ENCODE measurements at regions not wholly inside any gene's neighbourhood (a gene's known extent, or its start where the extent isn't known, plus 50 kb on each side); places are given as distances from the start of the nearest gene placed in this dataset.

DNA sequence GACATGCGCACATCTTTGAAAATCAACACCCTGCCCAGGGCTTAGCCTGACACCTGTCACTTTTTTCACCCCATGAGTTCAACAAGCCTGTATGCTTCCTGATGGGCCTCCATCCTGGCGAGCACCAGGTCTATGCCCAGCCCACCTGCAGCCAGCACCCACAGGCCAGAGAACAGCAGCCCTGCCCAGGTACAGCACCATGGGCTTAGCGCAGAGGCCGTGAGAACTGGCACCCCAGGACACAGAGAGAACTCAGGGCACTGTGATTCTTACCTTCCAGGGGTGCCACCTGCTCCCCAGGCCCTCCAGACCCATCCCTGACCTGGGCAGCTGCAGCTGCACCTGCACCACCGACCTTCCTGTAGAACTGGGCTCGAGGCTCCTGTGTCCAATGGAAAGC is 536.6 kb downstream of the TCERG1L start:
- no peak for TF ChIP-seq GATA2 (IDR thresholded peaks at IDR 0.05; ENCODE audit: low read depth, low read length)
- TF ChIP-seq GATA3 (IDR thresholded peaks at IDR 0.05; ENCODE audit: low read depth, low read length), result no peak

All from SH-SY5Y (cell line).